HG03558 (cell line): ENCODE measurements at regions not wholly inside any gene's neighbourhood (a gene's known extent, or its start where the extent isn't known, plus 50 kb on each side); places are given as distances from the start of the nearest gene placed in this dataset.

ENCODE experiments used
- ATAC-seq: cut with Tn5 transposase; IDR thresholded peaks from one replicate; pipeline ENCODE4 v1.9.1; 2021; ENCODE audit warnings: moderate number of reproducible peaks; ENCODE audit not compliant: unreplicated experiment; ENCODE audit errors: extremely low read depth

- ATAC-seq: no peak
These were observed 155.4 kb upstream of the FAM9B start for GRCh38 chrX:9189286-9189685.

- no peak for ATAC-seq
These were observed 157.5 kb upstream of the FAM9B start for GRCh38 chrX:9191392-9191791.

GRCh38 chrX:9195199-9195880 is 161.4 kb upstream of the FAM9B start:
- ATAC-seq: no peak

- no peak for ATAC-seq
These were observed 163.2 kb upstream of the FAM9B start for GRCh38 chrX:9196961-9197640.

- no peak for ATAC-seq
These were observed 170.6 kb upstream of the FAM9B start for GRCh38 chrX:9204560-9204959.

- no peak for ATAC-seq
These were observed 171.8 kb upstream of the FAM9B start for GRCh38 chrX:9205599-9206223.

GRCh38 chrX:9207142-9207541 is 173.2 kb upstream of the FAM9B start:
- ATAC-seq: no peak

GRCh38 chrX:9211269-9211668 is 177.3 kb upstream of the FAM9B start:
- ATAC-seq: no peak

- no peak for ATAC-seq
These were observed 187.9 kb upstream of the FAM9B start for GRCh38 chrX:9221781-9222180.

- no peak for ATAC-seq
These were observed 188.4 kb upstream of the FAM9B start for GRCh38 chrX:9222299-9222698.

- ATAC-seq: no peak
These were observed 193.3 kb upstream of the FAM9B start for GRCh38 chrX:9227276-9227675.

- no peak for ATAC-seq
These were observed 197.6 kb upstream of the FAM9B start for GRCh38 chrX:9231491-9231890.

- ATAC-seq: no peak
These were observed 199.2 kb upstream of the FAM9B start for GRCh38 chrX:9233141-9233540.

- ATAC-seq: no peak
These were observed 200.4 kb upstream of the FAM9B start for GRCh38 chrX:9234315-9234714.

GRCh38 chrX:9235722-9236121 is 201.8 kb upstream of the FAM9B start:
- ATAC-seq: no peak

- no peak for ATAC-seq
These were observed 207.0 kb upstream of the FAM9B start for GRCh38 chrX:9240956-9241355.

- ATAC-seq: no peak
These were observed 207.5 kb upstream of the FAM9B start for GRCh38 chrX:9241427-9241826.

- no peak for ATAC-seq
These were observed 215.3 kb upstream of the FAM9B start for GRCh38 chrX:9249051-9249846.

- ATAC-seq: no peak
These were observed 212.7 kb upstream of the TBL1X start for GRCh38 chrX:9252182-9252581.

GRCh38 chrX:9253211-9253610 is 211.6 kb upstream of the TBL1X start:
- no peak for ATAC-seq
